ENCODE measurements at regions not wholly inside any gene's neighbourhood (a gene's known extent, or its start where the extent isn't known, plus 50 kb on each side); places are given as distances from the start of the nearest gene placed in this dataset.
"Not testable (repeated sequence)": the region's sequence is repeated elsewhere in the genome, so short reads cannot be mapped to it uniquely, and the experiment has no call there.

- no peak for FAIRE-seq
These were observed 267.3 kb upstream of the TBL1XR1 start for GRCh38 chr3:177464392-177465256.

- FAIRE-seq, result no peak
These were observed 268.0 kb upstream of the TBL1XR1 start for GRCh38 chr3:177465257-177465642.

- FAIRE-seq, result no peak
These were observed 268.8 kb upstream of the TBL1XR1 start for GRCh38 chr3:177466074-177466473.

- FAIRE-seq, result not testable (repeated sequence)
These were observed 269.3 kb upstream of the TBL1XR1 start for GRCh38 chr3:177466622-177467021.

GRCh38 chr3:177467247-177467985, 270.1 kb upstream of the TBL1XR1 start:
- no peak for FAIRE-seq

- no peak for FAIRE-seq
These were observed 271.0 kb upstream of the TBL1XR1 start for GRCh38 chr3:177468331-177468730.

- FAIRE-seq, result no peak
These were observed 271.5 kb upstream of the TBL1XR1 start for GRCh38 chr3:177468816-177469215.

- FAIRE-seq, result no peak
These were observed 271.9 kb upstream of the TBL1XR1 start for GRCh38 chr3:177469216-177469615.

- FAIRE-seq, result no peak
These were observed 273.1 kb upstream of the TBL1XR1 start for GRCh38 chr3:177470197-177470941.

- FAIRE-seq, result no peak
These were observed 274.6 kb upstream of the TBL1XR1 start for GRCh38 chr3:177471733-177472480.

- FAIRE-seq, result no peak
These were observed 275.9 kb upstream of the TBL1XR1 start for GRCh38 chr3:177473184-177473583.

- no peak for FAIRE-seq
These were observed 276.6 kb upstream of the TBL1XR1 start for GRCh38 chr3:177473903-177474302.

GRCh38 chr3:177474652-177475355, 277.5 kb upstream of the TBL1XR1 start:
- no peak for FAIRE-seq

GRCh38 chr3:177475356-177475665, 278.0 kb upstream of the TBL1XR1 start:
- FAIRE-seq, result no peak

- FAIRE-seq, result no peak
These were observed 279.2 kb upstream of the TBL1XR1 start for GRCh38 chr3:177476495-177476894.

- no peak for FAIRE-seq
These were observed 279.7 kb upstream of the TBL1XR1 start for GRCh38 chr3:177476921-177477435.

- no peak for FAIRE-seq
These were observed 281.0 kb upstream of the TBL1XR1 start for GRCh38 chr3:177478170-177478867.

- FAIRE-seq, result no peak
These were observed 282.3 kb upstream of the TBL1XR1 start for GRCh38 chr3:177479630-177480029.

- FAIRE-seq, result no peak
These were observed 284.0 kb upstream of the TBL1XR1 start for GRCh38 chr3:177481329-177481728.

- FAIRE-seq, result no peak
These were observed 284.9 kb upstream of the TBL1XR1 start for GRCh38 chr3:177482048-177482691.
